ENCODE measurements at regions not wholly inside any gene's neighbourhood (a gene's known extent, or its start where the extent isn't known, plus 50 kb on each side); places are given as distances from the start of the nearest gene placed in this dataset.
"Not testable (repeated sequence)": the region's sequence is repeated elsewhere in the genome, so short reads cannot be mapped to it uniquely, and the experiment has no call there.

DNA sequence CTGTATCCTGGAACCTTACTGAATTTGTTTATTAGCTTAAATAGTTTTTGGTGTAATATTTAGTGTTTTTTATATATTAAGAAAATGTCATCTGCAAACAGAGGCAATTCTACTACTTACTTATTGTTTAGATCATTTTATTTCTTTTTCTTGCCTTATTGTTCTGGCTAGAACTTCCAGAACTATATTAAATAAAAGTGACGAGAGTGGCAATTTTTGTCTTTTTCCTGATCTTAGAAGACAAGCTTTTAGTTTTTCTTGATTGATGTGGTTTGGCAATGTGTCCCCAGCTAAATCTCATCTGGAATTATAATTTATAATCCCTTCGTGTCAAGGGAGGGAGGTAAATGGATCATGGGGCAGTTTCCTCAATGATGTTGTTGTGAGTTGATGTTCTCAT is 857.8 kb downstream of the SLC6A15 start:
- DNase-seq (ENCODE audit: low spot score) = no peak

DNA sequence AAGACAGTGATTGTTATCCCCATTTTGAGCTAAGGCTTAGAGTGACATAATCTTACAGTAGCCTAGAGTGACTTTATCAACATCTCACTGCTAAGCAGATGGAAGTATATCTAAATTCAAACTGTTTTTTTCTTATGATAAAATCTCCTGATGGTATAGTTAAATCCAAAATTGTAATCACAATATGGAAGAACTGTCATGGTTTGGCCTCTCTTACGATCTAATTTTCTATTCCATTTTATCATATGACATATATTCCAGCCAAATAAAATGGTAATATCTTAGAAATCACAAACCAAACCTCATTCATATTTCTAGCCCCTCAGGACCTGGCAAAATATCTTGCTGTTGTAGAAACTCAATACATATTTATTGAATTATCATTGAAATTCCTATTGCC is 864.7 kb downstream of the SLC6A15 start:
- DNase-seq (ENCODE audit: low spot score) = no peak

DNA sequence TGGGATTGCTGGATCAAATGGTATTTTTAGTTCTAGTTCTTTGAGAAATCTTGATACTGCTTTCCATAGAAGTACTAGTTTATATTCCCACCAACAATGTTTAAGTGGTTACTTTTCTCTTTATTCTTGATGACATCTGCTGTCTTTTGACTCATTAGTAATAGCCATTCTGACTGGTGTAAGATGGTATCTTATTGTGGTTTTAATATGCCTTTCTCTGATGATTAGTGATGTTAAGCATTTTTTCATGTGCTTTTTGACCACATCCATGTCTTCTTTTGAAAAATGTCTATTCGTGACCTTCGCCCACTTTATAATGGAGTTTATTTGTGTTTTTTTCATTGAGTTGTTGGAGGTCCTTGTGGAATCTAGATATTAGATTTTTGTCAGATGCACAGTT is 865.7 kb downstream of the SLC6A15 start:
- DNase-seq (ENCODE audit: low spot score) = no peak

DNA sequence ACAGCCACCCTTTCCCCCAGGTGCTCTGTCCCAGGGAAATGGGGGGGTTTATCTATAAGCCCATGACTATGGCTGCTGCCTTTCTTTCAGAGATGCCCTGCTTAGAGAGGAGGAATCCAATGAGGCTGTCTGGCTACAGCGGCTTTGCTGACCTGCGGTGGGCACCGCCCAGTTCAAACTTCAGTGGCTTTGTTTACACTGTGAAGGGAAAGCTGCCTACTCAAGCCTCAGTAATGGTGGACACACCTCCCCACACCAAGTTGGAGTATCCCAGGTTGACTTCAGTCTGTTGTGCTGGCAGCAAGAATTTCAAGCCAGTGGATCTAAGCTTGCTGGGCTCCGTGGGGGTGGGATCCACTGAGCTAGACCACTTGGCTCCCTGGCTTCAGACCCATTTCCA is 869.2 kb downstream of the SLC6A15 start:
- DNase-seq (ENCODE audit: low spot score) = no peak

DNA sequence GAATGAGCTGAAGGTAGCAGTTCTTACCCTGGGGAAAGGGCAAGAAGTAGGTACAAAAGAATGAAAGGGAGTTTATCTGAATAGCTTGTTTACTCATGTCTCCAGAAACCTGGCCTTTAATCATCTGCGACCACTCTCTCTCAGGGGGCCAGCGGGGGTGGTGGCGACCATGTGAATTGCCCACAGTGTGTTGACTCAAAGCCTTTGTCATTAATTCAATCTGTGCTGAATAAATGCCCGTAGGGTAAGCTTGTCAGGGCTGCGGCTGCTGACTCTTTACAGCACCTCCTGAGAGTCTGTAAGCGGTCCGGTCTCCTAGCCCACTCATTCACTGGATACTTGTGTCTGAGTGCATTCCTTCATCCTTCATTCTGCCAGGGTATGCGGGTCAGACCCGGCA is 874.4 kb downstream of the SLC6A15 start:
- no peak for DNase-seq (ENCODE audit: low spot score)

DNA sequence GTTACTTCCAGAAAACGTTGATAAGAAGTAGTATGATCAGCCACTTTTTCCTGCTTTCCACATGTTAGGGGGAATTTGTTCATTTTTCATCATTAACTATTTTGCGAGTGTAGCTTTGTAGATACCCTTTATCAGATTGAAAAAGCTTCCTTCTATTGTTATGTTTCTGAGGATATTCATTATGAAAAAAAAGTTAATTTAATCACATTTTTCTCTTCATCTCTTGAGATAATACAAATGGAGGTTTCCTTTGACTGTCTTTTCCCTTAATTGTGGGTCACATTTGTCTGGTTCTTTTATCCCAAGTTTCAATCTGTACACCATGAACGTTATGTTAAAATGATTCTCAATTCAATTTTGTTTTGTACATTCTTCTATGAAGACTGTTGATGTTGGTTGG is 875.7 kb downstream of the SLC6A15 start:
- no peak for DNase-seq (ENCODE audit: low spot score)

DNA sequence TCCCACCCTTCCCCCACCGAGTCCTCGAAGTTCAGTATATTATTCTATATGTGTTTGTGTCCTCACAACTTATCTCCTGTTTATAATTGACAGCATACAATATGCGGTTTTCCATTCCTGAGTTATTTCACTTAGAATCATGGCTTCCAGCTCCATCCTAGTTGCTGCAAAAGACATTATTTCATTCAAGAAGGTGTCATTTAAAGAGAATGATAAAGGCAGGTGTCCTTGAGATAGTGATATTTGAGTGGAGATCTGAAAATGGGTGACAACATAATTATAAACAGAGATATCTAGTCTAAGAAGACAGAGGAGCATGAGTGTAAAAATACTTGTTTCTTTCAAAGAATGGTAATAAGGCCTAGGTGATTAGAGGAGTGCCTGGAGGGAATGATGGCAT is 876.8 kb downstream of the SLC6A15 start:
- no peak for DNase-seq (ENCODE audit: low spot score)

DNA sequence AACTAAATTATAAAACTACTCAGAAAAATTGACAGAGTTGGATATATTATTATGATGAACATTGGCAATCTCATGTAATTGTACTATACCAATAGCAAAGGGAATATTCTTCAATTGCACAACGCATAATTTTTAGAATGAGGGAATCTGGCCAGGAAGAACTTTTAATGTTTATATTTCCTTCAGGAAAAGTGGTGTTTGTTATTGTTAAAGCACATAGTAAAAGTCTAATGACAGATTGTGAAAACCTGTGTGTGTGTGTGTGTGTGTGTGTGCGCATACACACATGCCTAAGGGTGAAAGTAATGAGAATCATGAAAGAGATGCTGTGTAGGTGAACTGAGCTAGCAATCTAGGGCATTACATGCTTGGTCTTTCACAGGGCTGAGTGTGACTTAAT is 877.7 kb downstream of the SLC6A15 start:
- no peak for DNase-seq (ENCODE audit: low spot score)

DNA sequence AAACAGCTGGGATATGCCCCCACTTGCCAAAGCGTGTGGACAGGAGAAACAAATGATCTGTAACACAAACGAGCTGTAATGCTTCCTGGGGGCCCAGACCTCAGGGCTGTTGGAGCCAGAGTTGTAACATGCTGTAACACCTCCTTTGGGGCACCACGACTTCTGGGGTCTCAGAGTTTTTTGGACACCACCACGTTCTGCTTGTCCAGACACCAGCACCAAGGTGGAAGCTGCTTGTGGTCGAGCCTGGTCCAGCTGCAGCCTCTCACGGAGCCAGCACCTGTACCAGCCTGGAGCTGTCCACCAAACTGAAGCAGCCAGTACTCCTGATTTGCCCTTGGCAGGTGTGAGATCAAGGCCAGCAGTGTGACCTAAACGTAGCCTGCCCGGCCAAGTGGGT is 879.4 kb downstream of the SLC6A15 start:
- no peak for DNase-seq (ENCODE audit: low spot score)

DNA sequence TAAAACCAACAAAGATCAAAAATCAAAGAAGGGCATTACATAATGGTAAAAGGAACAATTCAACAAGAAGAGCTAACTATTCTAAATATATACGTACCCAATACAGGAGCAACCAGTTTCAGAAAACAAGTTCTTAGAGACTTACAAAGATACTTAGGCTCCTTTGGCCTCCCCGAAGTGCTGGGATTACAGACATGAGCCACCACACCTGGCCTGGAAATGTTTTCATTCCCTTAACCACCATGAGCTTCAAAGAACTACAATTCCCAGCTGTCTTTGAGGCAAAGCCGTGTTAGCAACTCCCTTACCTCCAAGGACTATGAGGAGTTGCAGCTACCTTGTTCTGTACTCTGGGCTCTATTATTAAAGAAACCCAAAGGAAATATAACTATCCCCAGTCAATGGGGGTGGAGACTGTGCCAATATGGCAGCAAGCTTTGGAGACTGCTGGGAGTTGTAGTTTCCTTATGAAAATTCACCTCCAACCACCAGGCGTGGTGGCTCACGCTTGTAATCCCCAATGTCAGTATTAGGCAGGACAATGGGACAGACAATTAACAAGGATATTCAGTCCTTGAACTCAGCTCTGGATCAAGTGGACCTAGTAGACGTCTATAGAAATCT is 893.9 kb downstream of the SLC6A15 start:
- DNase-seq (ENCODE audit: low spot score) = not testable (repeated sequence)

DNA sequence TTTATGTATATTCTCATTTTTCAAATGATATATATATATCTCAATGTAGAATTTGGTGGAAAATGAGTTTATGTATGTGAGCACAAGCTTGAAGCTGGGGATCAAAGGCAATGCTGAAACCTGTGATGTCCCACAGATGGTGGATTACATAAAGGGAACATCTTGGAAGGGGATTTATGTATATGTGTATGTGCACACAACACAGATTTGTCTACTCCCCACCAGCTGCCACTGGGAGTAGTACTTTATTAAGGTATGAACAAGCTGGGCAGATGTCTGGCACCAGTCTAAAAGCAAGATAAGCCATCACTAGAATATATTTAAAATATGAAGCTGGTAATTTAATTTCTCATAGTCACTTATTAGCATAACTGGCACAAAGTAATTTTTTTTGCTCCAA is 895.6 kb downstream of the SLC6A15 start:
- no peak for DNase-seq (ENCODE audit: low spot score)

DNA sequence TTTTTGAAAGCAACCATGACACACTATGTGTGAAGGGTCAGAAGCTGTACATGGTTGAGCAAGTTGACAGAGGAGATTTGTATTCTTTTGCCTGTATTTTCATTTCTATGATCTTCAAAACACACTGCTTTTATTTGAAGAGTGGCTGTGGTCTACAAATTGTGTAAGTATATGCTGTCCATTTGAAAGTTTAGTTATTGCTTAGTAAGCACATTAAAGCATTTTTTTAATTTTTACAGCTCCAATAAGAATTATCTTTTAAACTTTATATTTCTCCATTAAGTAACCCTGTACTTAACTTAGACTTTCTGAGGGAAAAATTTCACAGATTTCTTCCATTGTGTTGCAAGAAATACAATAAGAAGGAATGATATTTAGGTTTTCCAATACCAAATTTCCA is 915.2 kb downstream of the SLC6A15 start:
- no peak for DNase-seq (ENCODE audit: low spot score)

DNA sequence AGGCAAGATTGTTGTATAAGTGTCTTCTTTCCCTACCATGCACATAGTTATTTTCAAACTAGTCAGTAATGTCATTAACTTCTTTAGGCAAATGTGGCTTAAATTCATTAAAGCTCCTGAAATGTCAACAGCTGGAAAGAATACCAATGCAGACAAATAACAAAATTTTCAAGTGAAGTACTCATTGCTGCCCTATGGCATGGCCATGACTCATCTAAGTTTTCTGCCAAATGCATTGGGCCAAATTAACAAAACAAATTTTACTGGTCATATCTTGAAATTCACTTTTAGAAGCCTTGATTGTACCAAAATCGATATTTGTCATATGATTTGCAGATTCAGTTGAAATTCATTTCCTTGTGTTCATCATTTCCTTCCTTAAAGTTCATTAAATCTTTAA is 915.9 kb downstream of the SLC6A15 start:
- DNase-seq (ENCODE audit: low spot score) = no peak

DNA sequence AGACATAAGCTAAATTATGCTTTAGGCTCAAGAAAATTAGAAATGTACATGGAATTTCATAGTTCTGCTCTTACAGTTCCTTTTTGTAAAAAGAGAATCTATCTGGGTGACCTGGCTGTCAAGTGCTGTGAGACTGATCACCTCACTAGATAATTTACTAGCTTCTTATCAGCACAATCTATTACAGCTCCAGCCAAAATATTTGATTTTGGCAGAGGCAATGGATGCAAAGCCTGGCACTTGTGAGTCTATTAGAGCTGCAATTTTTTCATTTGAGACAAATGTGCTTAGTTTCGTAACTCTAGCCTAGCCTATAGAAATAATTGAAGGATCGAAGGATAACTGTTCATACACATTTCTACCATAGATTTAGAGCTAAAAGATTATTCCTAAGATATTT is 927.5 kb downstream of the SLC6A15 start:
- DNase-seq (ENCODE audit: low spot score) = no peak

DNA sequence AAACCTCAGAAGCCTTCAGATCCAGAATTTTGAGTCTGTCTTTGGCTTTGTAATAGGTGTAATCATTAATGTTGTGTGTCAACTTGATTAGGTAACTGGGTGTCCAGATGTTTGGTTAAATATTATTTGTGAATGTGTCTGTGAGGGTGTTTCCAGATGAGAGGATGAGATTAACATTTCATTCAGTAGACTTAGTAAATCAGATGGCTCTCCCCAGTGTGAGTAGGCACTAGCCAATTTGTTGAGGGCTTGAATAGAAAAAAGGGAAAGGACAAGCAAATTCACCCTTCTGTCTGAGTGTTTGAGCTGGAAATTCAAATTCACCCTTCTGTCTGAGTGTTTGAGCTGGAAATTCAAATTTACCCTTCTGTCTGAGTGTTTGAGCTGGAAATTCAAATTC is 932.2 kb downstream of the SLC6A15 start:
- DNase-seq (ENCODE audit: low spot score) = no peak

DNA sequence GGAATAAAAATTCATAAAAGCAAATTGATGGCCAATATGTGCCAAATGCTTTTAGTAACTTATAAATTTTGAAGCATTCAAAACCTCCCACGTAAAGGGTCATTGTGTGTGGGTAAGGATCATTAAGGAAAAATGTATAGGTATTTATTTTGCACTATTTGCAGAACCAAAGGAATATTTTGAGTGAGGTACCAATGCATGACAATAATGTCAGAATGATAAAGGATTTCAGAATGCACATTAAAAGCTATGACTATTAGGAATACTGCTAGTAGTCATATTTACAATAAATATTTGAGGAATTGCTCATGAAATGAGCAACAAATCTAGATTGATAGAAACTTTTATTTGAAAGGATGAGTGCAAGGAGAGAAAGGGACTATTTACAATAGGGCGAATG is 932.8 kb downstream of the SLC6A15 start:
- no peak for DNase-seq (ENCODE audit: low spot score)

DNA sequence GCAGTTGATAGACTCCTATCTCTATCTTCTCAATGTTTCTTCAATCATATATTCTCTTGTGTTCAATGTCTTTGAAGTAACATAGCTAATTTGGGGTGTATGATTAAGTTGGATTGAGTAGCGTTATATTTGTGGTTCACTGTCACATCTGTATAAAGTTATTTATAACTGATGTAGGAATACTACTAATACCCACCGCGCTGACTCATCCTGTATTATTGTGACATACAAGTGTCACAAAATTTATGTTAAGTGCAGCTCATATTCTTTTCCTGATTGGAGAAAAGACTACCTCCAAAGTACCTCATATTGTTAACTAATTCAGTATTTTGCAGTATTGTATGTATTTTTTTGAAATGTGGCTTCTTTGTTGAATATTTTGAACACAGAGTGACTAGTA is 940.8 kb downstream of the SLC6A15 start:
- no peak for DNase-seq (ENCODE audit: low spot score)

DNA sequence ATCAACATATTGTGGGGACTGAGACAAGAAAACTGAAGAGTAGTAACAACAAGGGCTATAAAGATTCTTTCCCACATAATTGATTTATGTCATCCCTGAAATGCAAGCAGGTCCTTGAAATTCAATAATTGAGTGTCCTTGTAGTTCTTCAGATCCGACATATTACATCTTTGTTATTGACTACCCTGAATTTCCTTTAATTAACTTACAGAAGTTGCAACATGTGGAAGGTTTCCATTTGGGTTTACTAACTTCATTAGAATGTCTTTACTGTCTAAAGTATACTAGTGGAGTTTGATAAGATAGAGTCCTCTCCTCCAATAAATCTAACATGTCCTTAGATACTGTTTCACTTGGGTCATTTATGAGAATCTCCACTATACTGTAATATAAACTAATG is 951.8 kb downstream of the SLC6A15 start:
- DNase-seq (ENCODE audit: low spot score) = no peak

DNA sequence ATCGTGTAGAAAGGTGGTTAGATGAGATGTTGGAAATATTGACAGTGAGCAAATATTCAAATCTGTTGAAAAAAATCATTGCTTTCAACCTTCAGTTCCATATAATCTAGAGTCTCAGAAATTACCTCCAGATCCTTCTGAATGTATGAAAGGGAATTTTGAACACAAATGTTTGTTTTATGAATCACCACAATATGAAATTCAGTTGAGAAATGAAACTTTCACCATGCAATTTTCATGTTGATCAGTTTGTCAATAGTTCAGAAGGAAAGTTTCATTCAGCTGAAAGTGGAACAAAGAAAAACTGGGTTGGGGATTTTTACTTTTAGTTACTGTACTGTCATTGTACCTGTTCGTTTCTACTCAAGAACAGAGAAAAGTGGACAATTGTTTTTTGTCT is 953.6 kb downstream of the SLC6A15 start:
- no peak for DNase-seq (ENCODE audit: low spot score)

DNA sequence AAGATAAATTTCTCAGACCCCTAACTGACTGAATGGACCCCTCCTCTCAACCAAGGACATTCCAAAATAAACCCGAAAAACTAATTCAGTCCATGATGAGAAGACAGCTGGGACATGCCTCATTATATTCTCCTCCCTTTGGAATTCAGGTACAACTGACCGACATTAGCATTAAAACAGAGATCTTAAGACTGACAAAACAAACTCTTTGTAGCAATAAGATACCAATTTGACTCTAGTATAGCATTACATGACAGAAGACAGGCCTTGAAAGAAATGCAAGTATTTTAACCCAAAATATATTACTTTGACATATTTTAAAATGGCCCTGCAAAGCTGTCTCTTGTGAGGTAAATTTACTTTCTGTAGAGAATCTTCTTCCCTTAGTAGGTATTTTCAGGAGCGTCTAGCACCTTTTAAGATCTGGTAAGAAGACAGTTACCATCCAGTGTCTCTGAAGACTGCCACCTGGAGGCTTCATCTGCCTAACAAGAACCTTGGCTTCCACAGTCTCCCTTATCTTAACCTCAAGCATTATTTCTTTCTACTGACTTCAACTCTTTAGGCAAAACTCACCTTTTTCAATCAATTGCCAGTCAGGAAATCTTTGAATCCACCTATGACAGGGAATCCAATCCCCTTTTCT is 957.5 kb downstream of the SLC6A15 start:
- DNase-seq (ENCODE audit: low spot score) = no peak

DNA sequence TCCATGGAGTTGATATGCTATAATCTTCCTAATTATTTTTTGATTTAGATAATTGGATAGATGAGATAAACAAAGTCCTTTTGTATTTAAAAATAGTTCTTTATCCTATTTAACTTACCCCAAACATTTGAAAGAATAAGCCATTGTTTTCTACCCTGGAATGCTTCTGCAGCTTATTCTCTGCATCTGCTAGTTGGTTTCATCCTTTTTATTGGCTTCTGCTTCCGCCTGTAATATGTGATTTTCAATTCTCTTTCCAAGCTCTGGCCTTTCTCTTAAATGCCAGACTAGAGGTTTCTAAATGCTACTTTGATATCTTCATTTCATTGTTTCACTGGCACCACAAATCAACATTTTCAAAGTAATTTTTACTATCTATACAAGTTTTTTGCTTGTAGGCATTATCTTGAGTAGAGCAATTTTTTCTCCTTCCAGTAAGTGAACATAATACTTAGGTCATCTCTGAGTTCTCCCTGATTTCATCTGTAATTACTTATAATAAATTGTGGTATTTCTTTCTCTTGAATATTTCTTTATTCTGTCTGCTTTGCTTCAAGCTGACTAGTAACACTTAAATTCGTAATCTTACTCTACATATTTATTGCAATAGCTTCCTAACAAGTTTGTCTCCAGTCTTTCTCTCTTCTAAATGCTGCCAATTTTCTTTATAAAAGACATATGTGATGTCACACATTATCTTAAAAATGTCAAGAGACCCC is 958.4 kb downstream of the SLC6A15 start:
- no peak for DNase-seq (ENCODE audit: low spot score)

DNA sequence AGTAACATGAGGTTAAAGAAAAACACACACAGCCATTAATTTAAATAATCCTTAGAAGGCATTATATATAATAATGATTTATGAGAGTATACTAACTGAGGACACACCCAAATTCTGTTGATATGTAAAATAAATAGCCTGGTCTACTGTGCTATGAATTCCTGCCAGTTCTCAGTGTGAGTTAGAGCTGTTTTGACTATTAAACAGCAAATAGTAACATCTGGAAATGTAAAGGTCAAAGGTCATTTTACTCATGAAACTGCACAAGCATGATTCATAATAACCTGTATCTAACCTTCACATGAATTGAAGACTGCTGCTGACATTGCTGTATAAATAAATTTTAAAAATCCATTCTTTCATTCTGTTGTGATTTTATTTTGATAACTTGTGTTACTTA is 966.7 kb downstream of the SLC6A15 start:
- peak; percentile 6 for DNase-seq (ENCODE audit: low spot score)

DNA sequence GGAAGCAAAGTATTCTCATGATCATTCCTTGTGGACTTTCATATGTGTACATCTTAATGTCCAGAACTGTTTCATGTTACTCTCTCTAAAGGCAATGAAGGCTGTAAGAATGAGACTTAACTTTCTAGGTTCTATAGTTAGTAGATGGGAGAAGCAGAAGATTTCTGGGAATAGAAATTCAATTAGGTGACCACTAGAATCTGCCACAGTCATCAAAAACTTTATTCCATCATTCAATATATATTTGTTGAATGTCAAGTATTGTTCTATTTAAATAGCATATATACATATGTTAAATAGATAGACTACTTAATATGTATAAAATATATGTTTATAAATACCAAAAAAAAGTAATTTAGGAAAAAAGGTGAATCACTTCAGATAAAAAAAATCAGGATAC is 972.9 kb downstream of the SLC6A15 start:
- DNase-seq (ENCODE audit: low spot score) = no peak

DNA sequence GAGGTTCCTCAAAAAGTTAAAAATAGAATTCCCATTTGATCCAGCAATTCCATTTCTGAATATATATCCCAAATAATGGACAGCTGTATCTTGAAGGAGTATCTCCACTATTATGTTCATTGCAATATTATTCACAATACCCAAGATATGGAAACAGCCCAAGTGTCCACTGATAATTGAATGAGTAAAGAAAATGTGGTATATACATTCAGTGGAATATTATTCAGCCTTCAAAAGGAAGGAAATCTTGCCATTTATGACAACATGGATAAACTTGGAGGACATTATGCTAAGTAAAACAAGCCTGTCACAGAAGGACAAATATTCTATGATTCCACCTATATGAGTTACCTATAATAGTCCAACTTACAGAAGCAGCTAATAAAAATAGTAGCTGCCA is 979.0 kb downstream of the SLC6A15 start:
- DNase-seq (ENCODE audit: low spot score) = no peak
